ENCODE measurements at regions not wholly inside any gene's neighbourhood (a gene's known extent, or its start where the extent isn't known, plus 50 kb on each side); places are given as distances from the start of the nearest gene placed in this dataset.
A peak's percentile ranks its signal among the peaks of the same experiment; 100 is the strongest.

- TF ChIP-seq ISL1 (CRISPR knock-in tag; IDR thresholded peaks at IDR 0.05) (peak; percentile 2; the same call in 1 of the 2 replicates), GLIS3 (CRISPR knock-in tag; IDR thresholded peaks at IDR 0.05) (no peak)
Observed at GRCh38 chr7:113371416-113372043, 253.2 kb upstream of the SMIM30 start.

GRCh38 chr7:113370910-113371309, 252.6 kb upstream of the SMIM30 start:
- TF ChIP-seq PPARA (CRISPR knock-in tag; IDR thresholded peaks at IDR 0.05; ENCODE audit: borderline replicate concordance) (no peak), TCF4 (CRISPR knock-in tag; IDR thresholded peaks at IDR 0.05; ENCODE audit: borderline replicate concordance) (no peak), SNAI2 (CRISPR knock-in tag; IDR thresholded peaks at IDR 0.05) (no peak)
- ATAC-seq, result peak; percentile 90

More at GRCh38 chr7:113371416-113372043, 253.2 kb upstream of the SMIM30 start:
- ATAC-seq, result peak; percentile 81

- TF ChIP-seq POU6F1 (CRISPR knock-in tag; IDR thresholded peaks at IDR 0.05; ENCODE audit: borderline replicate concordance, low read depth), result no peak
- TF ChIP-seq ZNF8 (CRISPR knock-in tag; IDR thresholded peaks at IDR 0.05), result no peak
- TF ChIP-seq OSR1 (CRISPR knock-in tag; IDR thresholded peaks at IDR 0.05), result no peak
- ATAC-seq, result no peak
Observed at GRCh38 chr7:113368256-113368655, 249.9 kb upstream of the SMIM30 start.

- TF ChIP-seq TSHZ2 (CRISPR knock-in tag; IDR thresholded peaks at IDR 0.05) (no peak), TOX (CRISPR knock-in tag; IDR thresholded peaks at IDR 0.05; ENCODE audit: borderline replicate concordance) (0 out of 2 replicates have a peak, but pooled peaks have one; percentile 30), ZC3H10 (CRISPR knock-in tag; IDR thresholded peaks at IDR 0.05) (no peak)
- peak; percentile 50 for ATAC-seq
Observed at GRCh38 chr7:113367041-113367586, 248.8 kb upstream of the SMIM30 start.

GRCh38 chr7:113366122-113366521, 247.8 kb upstream of the SMIM30 start:
- ATAC-seq, result no peak
- TF ChIP-seq TSHZ2 (CRISPR knock-in tag; IDR thresholded peaks at IDR 0.05), result no peak
- TF ChIP-seq PPARA (CRISPR knock-in tag; IDR thresholded peaks at IDR 0.05; ENCODE audit: borderline replicate concordance), result no peak
- TF ChIP-seq RARB (CRISPR knock-in tag; IDR thresholded peaks at IDR 0.05), result no peak
- no peak for TF ChIP-seq PATZ1 (CRISPR knock-in tag; IDR thresholded peaks at IDR 0.05; ENCODE audit: borderline replicate concordance)
- TF ChIP-seq TCF4 (CRISPR knock-in tag; IDR thresholded peaks at IDR 0.05; ENCODE audit: borderline replicate concordance), result no peak
- TF ChIP-seq ZC3H10 (CRISPR knock-in tag; IDR thresholded peaks at IDR 0.05), result no peak
- TF ChIP-seq CSRNP3 (CRISPR knock-in tag; IDR thresholded peaks at IDR 0.05), result no peak
- TF ChIP-seq ARNTL (CRISPR knock-in tag; IDR thresholded peaks at IDR 0.05; ENCODE audit: borderline replicate concordance, low read depth), result no peak
- TF ChIP-seq TOX (CRISPR knock-in tag; IDR thresholded peaks at IDR 0.05; ENCODE audit: borderline replicate concordance), result no peak
- no peak for TF ChIP-seq POU6F1 (CRISPR knock-in tag; IDR thresholded peaks at IDR 0.05; ENCODE audit: borderline replicate concordance, low read depth)
- TF ChIP-seq CREB5 (CRISPR knock-in tag; IDR thresholded peaks at IDR 0.05; ENCODE audit: low read depth), result no peak
- no peak for TF ChIP-seq OSR1 (CRISPR knock-in tag; IDR thresholded peaks at IDR 0.05)
- no peak for TF ChIP-seq CSDC2 (CRISPR knock-in tag; IDR thresholded peaks at IDR 0.05)
- no peak for TF ChIP-seq ZFP30 (CRISPR knock-in tag; IDR thresholded peaks at IDR 0.05)
- no peak for TF ChIP-seq BACH2 (CRISPR knock-in tag; IDR thresholded peaks at IDR 0.05; ENCODE audit: borderline replicate concordance)
